ENCODE measurements at regions not wholly inside any gene's neighbourhood (a gene's known extent, or its start where the extent isn't known, plus 50 kb on each side); places are given as distances from the start of the nearest gene placed in this dataset.

DNA sequence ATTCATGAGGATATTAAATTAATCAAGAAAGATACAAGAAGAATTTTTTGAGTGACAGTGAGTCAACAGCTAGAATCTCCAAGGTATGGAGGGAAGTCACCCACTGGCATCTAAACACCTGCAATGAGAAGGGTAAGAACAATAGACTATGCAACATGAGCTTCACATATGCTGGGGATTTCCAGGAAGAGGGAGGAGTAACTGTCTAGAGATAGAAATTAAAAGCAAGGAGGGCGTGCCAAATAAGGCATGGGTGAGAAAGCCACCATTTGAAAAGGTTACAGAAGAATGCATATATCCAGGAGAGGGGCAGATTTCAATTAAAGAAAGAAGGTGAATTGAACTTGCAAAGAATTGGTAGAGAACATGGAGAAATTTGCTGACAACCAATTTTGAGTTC, 365.7 kb downstream of the GPR37 start:
- DNase-seq, result no peak
- no peaks in the 10 kb centered on the region for H3K4me1 ChIP-seq
- intact Hi-C loops (cut with DNase I), result no loop called here
- 63 to 78% (median 75%) methylated on average over 1 of the region's 1 CpG for WGBS, 3 donors
- TF ChIP-seq, protein P1, sequence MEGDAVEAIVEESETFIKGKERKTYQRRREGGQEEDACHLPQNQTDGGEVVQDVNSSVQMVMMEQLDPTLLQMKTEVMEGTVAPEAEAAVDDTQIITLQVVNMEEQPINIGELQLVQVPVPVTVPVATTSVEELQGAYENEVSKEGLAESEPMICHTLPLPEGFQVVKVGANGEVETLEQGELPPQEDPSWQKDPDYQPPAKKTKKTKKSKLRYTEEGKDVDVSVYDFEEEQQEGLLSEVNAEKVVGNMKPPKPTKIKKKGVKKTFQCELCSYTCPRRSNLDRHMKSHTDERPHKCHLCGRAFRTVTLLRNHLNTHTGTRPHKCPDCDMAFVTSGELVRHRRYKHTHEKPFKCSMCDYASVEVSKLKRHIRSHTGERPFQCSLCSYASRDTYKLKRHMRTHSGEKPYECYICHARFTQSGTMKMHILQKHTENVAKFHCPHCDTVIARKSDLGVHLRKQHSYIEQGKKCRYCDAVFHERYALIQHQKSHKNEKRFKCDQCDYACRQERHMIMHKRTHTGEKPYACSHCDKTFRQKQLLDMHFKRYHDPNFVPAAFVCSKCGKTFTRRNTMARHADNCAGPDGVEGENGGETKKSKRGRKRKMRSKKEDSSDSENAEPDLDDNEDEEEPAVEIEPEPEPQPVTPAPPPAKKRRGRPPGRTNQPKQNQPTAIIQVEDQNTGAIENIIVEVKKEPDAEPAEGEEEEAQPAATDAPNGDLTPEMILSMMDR (IDR thresholded peaks at IDR 0.05), result no peak
- no peak overlapping the region for H3K27ac ChIP-seq
- no peaks in the 10 kb centered on the region for H3K36me3 ChIP-seq (ENCODE audit: insufficient read depth in 1 of 2, low read depth in 1 of 2)
- H3K27me3 ChIP-seq (ENCODE audit: insufficient read depth in 3 of 3, low read length in 2 of 3), result no peaks in the 10 kb centered on the region
- ATAC-seq, result no peak
- H3K9me3 ChIP-seq, result no peaks in the 10 kb centered on the region
- H3K4me3 ChIP-seq, result no peak overlapping the region

DNA sequence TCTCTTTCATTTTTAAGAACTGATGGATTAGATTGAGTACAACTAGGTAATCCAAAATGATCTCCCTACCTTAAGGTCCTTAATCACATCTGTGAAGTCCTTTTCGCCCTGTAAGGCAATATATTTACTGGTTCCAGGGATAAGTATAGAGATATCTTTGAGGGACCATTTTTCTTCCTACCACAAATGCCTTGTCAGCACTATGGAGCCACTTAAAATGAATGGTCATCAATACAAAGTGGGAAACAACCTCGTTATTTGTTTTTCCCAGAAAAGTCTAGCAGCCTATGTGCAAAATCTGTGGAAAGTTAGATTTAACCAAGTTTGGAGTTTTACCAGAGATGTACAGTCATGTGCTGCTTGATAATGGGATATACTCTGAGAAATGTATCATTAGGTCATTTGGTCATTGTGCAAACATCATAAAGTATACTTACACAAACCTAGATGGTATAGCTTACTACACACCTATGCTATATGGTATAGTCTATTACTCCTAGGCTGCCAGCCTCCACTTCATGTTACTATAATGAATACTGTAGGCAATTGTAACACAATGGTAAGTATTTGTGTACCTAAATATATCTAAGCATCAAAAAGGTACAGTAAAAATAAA, 366.2 kb upstream of the TMEM229A start:
- no peaks in the 10 kb centered on the region for H3K4me1 ChIP-seq
- WGBS, 3 donors, result 78 to 86% (median 83%) methylated on average over 2 of the region's 2 CpGs
- no peaks in the 10 kb centered on the region for H3K9me3 ChIP-seq
- TF ChIP-seq, protein P1 (IDR thresholded peaks at IDR 0.05), result no peak
- H3K27ac ChIP-seq, result no peak overlapping the region
- no peak for DNase-seq
- no peaks in the 10 kb centered on the region for H3K36me3 ChIP-seq (ENCODE audit: insufficient read depth in 1 of 2, low read depth in 1 of 2)
- intact Hi-C loops (cut with DNase I), result no loop called here
- ATAC-seq, result no peak
- H3K4me3 ChIP-seq, result no peak overlapping the region
- H3K27me3 ChIP-seq (ENCODE audit: insufficient read depth in 3 of 3, low read length in 2 of 3), result no peaks in the 10 kb centered on the region

DNA sequence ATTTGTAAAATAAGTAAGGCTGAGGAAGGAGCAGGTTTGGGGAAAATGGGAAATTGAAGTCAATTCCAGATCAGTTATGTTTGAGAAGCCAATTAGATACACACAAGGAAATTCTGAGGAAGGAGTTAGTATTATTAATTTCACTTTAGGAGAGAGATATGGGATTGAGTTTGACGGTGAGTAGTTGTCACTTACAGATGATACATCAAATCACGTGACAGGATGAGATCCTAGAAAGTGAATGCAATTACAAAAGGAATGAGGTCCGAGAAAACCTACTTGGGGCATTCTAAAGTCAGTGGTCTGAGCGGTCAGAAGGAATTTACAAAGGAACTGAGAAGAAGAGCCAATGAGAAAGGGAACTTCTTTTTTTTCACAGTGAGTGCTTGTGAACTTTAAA, 364.3 kb upstream of the TMEM229A start:
- H3K36me3 ChIP-seq (ENCODE audit: insufficient read depth in 1 of 2, low read depth in 1 of 2), result no peaks in the 10 kb centered on the region
- no peaks in the 10 kb centered on the region for H3K27me3 ChIP-seq (ENCODE audit: insufficient read depth in 3 of 3, low read length in 2 of 3)
- WGBS, 3 donors, result 75 to 83% (median 75%) methylated on average over 4 of the region's 4 CpGs
- DNase-seq (no peak), ATAC-seq (no peak)
- intact Hi-C loops (cut with DNase I), result no loop called here
- no peaks in the 10 kb centered on the region for H3K4me1 ChIP-seq
- no peak overlapping the region for H3K27ac ChIP-seq
- no peaks in the 10 kb centered on the region for H3K9me3 ChIP-seq
- TF ChIP-seq, protein P1 (IDR thresholded peaks at IDR 0.05), result no peak
- H3K4me3 ChIP-seq, result no peak overlapping the region

DNA sequence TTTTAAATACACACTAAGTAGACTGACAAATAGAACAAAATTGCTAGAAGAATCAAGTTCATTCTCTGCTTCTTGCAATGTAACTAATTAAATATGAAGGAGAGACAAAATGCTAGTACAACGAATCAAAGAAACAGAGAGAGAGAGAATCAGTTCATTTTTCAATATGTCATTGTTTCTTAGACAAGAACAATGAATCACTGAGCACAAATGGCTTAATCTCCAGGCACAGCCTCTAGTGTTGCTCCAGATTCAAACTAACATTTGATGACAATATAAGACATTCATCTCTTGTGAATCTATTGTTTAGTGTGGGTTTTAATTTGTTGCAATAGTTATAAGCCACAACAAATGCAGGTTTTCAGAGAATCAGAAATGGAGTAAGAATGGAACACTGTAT, 357.4 kb upstream of the TMEM229A start:
- Histone ChIP-seq H3K9me3 (no peaks in the 10 kb centered on the region), H3K4me1 (no peaks in the 10 kb centered on the region), H3K27ac (no peak overlapping the region), H3K36me3 (ENCODE audit: insufficient read depth in 1 of 2, low read depth in 1 of 2) (no peaks in the 10 kb centered on the region), H3K27me3 (ENCODE audit: insufficient read depth in 3 of 3, low read length in 2 of 3) (no peaks in the 10 kb centered on the region), H3K4me3 (no peak overlapping the region)
- TF ChIP-seq, protein P1 (IDR thresholded peaks at IDR 0.05), result no peak
- ATAC-seq (no peak), DNase-seq (no peak)
- WGBS, 3 donors, result 42 to 60% (median 54%) methylated on average over 1 of the region's 1 CpG
- intact Hi-C loops (cut with DNase I), result no loop called here

DNA sequence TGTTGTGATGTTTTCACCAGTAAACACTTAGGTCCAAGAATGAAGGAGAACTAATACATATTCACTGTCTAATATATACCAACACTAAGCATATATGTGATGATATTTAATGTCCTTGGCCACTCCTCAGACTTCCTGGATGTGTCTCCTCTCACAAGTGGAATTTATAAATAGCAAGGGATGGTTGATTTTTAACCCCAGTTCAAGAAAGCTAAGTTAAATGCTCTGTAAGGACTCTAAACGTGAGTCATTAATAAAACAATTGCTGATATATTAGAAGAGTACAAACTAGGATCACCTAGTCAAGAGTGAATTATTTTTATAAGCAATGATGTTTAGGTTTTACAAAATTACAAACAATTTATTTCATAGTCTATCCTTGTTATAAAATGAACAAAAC, 355.9 kb upstream of the TMEM229A start:
- H3K36me3 ChIP-seq (ENCODE audit: insufficient read depth in 1 of 2, low read depth in 1 of 2), result no peaks in the 10 kb centered on the region
- intact Hi-C loops (cut with DNase I), result no loop called here
- H3K4me3 ChIP-seq, result no peak overlapping the region
- WGBS, 3 donors, result 57 to 78% (median 67%) methylated on average over 1 of the region's 1 CpG
- no peaks in the 10 kb centered on the region for H3K9me3 ChIP-seq
- TF ChIP-seq, protein P1 (IDR thresholded peaks at IDR 0.05), result no peak
- ATAC-seq (no peak), DNase-seq (no peak)
- H3K27me3 ChIP-seq (ENCODE audit: insufficient read depth in 3 of 3, low read length in 2 of 3), result no peaks in the 10 kb centered on the region
- no peaks in the 10 kb centered on the region for H3K4me1 ChIP-seq
- H3K27ac ChIP-seq, result no peak overlapping the region

Measured in psoas muscle (tissue), 7 donors.